HEK293T (cell line): ENCODE measurements at regions not wholly inside any gene's neighbourhood (a gene's known extent, or its start where the extent isn't known, plus 50 kb on each side); places are given as distances from the start of the nearest gene placed in this dataset.

ENCODE experiments used
- CTCF ChIA-PET: fragments of 350-600 bp; formaldehyde crosslinking; extraction: SDS; loops from one replicate; lab custom pipeline; 2021; ENCODE audit warnings: antibody characterized with exemption, inconsistent platforms; lab: Yijun Ruan, JAX
- POLR2A ChIA-PET: fragments of 350-600 bp; formaldehyde crosslinking; extraction: SDS; loops from one replicate; lab custom pipeline; 2020; ENCODE audit warnings: antibody characterized with exemption, inconsistent platforms; lab: Yijun Ruan, JAX
- DNase-seq: peaks from one replicate; pipeline ENCODE4 v3.0.0; 2012; ENCODE audit warnings: mixed read lengths; ENCODE audit errors: extremely low spot score
- ARNT ChIP-seq: fragments of 450-650 bp; IDR thresholded peaks from 2 replicates; pipeline ENCODE4 v1.6.1; 2017; ENCODE audit warnings: mild to moderate bottlenecking
- BHLHE40 ChIP-seq: fragments of 450-650 bp; IDR thresholded peaks from 2 replicates; pipeline ENCODE4 v1.6.1; 2016; ENCODE audit warnings: mild to moderate bottlenecking, moderate library complexity, borderline replicate concordance
- CTBP1 ChIP-seq: fragments of 450-650 bp; IDR thresholded peaks from 2 replicates; pipeline ENCODE4 v1.6.1; 2016; ENCODE audit warnings: borderline replicate concordance
- ELF4 ChIP-seq: fragments of 450-650 bp; IDR thresholded peaks from 2 replicates; pipeline ENCODE4 v1.6.1; 2017; ENCODE audit warnings: antibody characterized with exemption
- FOXA1 ChIP-seq: fragments of 450-650 bp; IDR thresholded peaks from 2 replicates; pipeline ENCODE4 v1.6.1; 2016; ENCODE audit warnings: mild to moderate bottlenecking
- FOXK2 ChIP-seq: fragments of 450-650 bp; IDR thresholded peaks from 2 replicates; pipeline ENCODE4 v1.6.1; 2016; ENCODE audit warnings: mild to moderate bottlenecking
- FOXM1 ChIP-seq: fragments of 450-650 bp; IDR thresholded peaks from 2 replicates; pipeline ENCODE4 v1.6.1; 2017; ENCODE audit warnings: mild to moderate bottlenecking, borderline replicate concordance
- HDGF ChIP-seq: fragments of 450-650 bp; IDR thresholded peaks from 2 replicates; pipeline ENCODE4 v1.6.1; 2017; ENCODE audit warnings: antibody characterized with exemption, borderline replicate concordance
- L3MBTL2 ChIP-seq: fragments of 450-650 bp; conservative IDR thresholded peaks from 2 replicates; pipeline ENCODE4 v1.6.1; 2016; ENCODE audit warnings: mild to moderate bottlenecking
- LEF1 ChIP-seq: fragments of 450-650 bp; IDR thresholded peaks from 2 replicates; pipeline ENCODE4 v1.6.1; 2017; ENCODE audit warnings: mild to moderate bottlenecking, borderline replicate concordance
- NFRKB ChIP-seq: fragments of 450-650 bp; IDR thresholded peaks from 2 replicates; pipeline ENCODE4 v1.6.1; 2016; ENCODE audit warnings: mild to moderate bottlenecking, moderate library complexity
- SP1 ChIP-seq: fragments of 450-650 bp; IDR thresholded peaks from 2 replicates; pipeline ENCODE4 v1.6.1; 2017
- SUZ12 ChIP-seq: fragments of 450-650 bp; IDR thresholded peaks from 2 replicates; pipeline ENCODE4 v1.6.1; 2016; ENCODE audit warnings: mild to moderate bottlenecking
- TARDBP ChIP-seq: fragments of 450-650 bp; IDR thresholded peaks from 2 replicates; pipeline ENCODE4 v1.6.1; 2016
- ZNF384 ChIP-seq: fragments of 450-650 bp; IDR thresholded peaks from 2 replicates; pipeline ENCODE4 v1.6.1; 2016
- TF ChIP-seq, protein P1 (sequence below): fragments of 450-650 bp; IDR thresholded peaks from 2 replicates; pipeline ENCODE4 v1.6.1; 2016

DNA sequence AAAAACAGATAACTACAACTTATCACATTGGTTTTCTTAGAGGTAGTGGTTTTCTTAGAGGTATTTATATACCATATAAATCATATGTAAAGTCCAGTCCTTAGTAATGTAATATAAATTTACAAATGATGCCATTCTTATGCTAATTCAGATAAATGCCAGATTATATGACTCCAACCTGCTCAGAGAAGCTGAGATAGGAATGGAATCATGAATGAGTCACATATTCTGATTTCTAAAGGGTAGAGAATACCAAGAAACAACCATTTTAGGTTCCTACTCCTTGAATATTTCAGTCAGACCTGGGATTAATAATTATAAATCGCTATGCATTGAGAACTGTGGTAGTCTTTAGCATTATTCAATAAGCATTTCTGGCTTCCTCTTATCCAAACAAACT lies 760.1 kb upstream of the NEGR1 start:
- TF ChIP-seq FOXK2 (no peak), BHLHE40 (no peak), SP1 (no peak), L3MBTL2 (no peak), CTBP1 (no peak), LEF1 (no peak), HDGF (no peak)
- TF ChIP-seq, protein P1, sequence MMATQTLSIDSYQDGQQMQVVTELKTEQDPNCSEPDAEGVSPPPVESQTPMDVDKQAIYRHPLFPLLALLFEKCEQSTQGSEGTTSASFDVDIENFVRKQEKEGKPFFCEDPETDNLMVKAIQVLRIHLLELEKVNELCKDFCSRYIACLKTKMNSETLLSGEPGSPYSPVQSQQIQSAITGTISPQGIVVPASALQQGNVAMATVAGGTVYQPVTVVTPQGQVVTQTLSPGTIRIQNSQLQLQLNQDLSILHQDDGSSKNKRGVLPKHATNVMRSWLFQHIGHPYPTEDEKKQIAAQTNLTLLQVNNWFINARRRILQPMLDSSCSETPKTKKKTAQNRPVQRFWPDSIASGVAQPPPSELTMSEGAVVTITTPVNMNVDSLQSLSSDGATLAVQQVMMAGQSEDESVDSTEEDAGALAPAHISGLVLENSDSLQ = no peak
- no peak for DNase-seq
- CTCF ChIA-PET = no interaction called here
- POLR2A ChIA-PET = no interaction called here

DNA sequence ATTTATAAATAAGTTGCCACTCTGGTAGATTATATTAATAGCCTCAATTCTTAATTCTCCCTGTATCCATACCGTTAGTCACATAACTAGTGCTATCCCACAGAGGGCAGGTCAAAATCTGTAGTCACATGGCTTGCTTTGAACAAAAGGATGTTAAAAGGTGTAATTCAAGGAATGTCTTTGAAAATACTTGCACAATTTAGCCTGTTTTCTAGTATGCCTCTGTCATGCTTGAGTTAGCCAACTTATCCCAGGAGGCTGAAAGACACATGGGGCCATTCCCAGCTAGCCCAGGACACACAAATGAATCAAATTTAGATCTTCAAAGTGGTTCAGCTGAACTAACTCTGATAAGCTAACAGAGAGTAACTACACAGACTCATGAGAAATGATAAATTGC lies 758.5 kb upstream of the NEGR1 start:
- ChIA-PET POLR2A (no interaction called here), CTCF (no interaction called here)
- no peak for TF ChIP-seq L3MBTL2
- TF ChIP-seq BHLHE40 = no peak
- TF ChIP-seq HDGF = no peak
- no peak for TF ChIP-seq SUZ12
- TF ChIP-seq TARDBP = no peak
- no peak for TF ChIP-seq LEF1
- TF ChIP-seq FOXK2 = no peak
- TF ChIP-seq CTBP1 = no peak
- no peak for TF ChIP-seq ZNF384
- TF ChIP-seq FOXM1 = no peak
- TF ChIP-seq ELF4 = no peak
- TF ChIP-seq, protein P1 = no peak
- no peak for DNase-seq

DNA sequence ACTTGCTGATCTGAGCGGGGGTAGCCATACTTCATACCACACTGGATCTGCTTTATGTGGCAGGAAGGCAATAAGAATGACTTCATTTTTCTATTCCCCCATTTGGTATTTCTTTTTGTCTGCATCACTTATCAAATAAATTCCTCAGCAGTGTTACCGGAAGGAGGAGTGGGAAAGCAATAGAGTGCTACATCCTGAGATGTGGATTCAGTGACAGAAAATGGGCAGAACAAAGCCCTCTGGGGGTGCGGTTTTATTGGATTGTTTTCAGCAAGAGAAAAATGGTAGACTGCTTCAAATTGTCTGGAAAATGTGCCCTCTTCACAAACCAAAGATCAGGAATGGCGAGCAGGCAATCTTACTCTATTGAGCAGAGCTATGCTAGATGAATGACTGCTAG lies 751.9 kb upstream of the NEGR1 start:
- CTCF ChIA-PET = no interaction called here
- POLR2A ChIA-PET = no interaction called here
- no peak for TF ChIP-seq TARDBP
- TF ChIP-seq ELF4 = no peak
- TF ChIP-seq CTBP1 = no peak
- no peak for TF ChIP-seq SUZ12
- TF ChIP-seq ZNF384 = no peak
- TF ChIP-seq, protein P1 = no peak
- no peak for TF ChIP-seq BHLHE40
- TF ChIP-seq FOXM1 = no peak
- no peak for TF ChIP-seq HDGF
- TF ChIP-seq LEF1 = no peak
- TF ChIP-seq FOXA1 = no peak
- TF ChIP-seq FOXK2 = no peak
- DNase-seq = no peak

DNA sequence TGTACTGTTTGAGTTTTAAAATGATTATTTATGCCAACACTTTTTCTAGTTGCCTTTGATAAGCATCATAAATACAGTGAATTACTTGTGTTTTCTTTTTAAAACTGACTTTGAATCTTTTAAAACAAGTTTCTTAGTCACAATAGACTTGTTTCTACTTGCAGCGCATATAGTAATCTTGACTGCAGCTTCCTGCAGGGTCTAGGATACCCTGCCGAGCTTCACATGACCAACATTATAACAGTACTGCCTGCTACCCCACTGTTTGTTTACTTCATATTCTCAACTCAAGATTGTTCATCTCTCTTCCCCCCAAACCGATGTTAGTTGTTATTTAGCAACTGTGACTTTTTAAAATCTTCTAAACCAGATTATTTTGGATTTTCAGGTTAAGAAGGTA lies 751.3 kb upstream of the NEGR1 start:
- POLR2A ChIA-PET = no interaction called here
- TF ChIP-seq FOXA1 = no peak
- TF ChIP-seq BHLHE40 = no peak
- no peak for TF ChIP-seq FOXK2
- TF ChIP-seq ZNF384 = no peak
- TF ChIP-seq ELF4 = no peak

DNA sequence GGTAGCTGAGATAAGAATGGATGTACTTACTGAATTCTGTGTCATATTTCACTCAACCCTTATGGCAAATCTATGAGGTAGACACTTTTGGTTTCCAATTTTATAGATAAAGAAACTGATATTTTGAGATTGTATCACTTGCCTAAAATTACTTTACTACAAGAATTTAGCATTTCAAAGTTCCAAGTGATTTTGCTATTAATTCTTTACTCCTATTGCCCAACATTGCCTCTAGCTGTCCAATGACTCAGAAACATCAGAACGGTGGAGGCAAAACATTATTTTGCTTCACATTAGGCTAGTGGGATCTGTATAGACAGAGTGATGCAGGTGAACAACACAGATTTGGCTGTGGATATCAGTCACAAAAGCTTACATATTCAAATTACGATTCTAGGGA lies 747.2 kb upstream of the NEGR1 start:
- DNase-seq = no peak
- ChIA-PET POLR2A (no interaction called here), CTCF (no interaction called here)
- TF ChIP-seq, protein P1 = no peak
- no peak for TF ChIP-seq ZNF384
- TF ChIP-seq BHLHE40 = no peak
- no peak for TF ChIP-seq SUZ12
- no peak for TF ChIP-seq ARNT
- no peak for TF ChIP-seq LEF1
- TF ChIP-seq SP1 = no peak
- TF ChIP-seq FOXM1 = no peak
- no peak for TF ChIP-seq FOXA1
- TF ChIP-seq ELF4 = no peak
- TF ChIP-seq CTBP1 = no peak
- TF ChIP-seq L3MBTL2 = no peak
- TF ChIP-seq HDGF = no peak

More for the DNA sequence above, 751.3 kb upstream of the NEGR1 start:
- DNase-seq = no peak
- CTCF ChIA-PET = no interaction called here

DNA sequence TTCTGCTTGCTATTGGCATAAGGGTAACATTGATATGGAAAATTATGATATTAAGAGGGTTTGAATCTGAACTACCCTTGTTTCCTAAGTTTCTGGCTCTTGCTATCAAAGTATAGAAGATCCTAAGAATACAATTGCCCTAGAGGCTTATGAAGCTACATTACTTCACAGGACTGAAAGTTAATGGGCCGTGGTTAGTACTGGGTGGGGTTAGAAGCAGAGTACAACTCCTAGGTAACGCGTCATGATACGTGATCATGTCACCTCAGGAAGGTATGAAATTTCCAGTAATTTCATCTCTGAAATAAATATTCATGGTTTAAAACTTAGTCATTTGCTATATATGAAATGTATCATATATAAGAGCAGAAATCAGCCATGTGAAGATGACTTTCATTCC lies 743.8 kb upstream of the NEGR1 start:
- POLR2A ChIA-PET = no interaction called here
- CTCF ChIA-PET = no interaction called here
- no peak for DNase-seq
- TF ChIP-seq TARDBP (no peak), FOXM1 (no peak), ELF4 (no peak), NFRKB (no peak), ARNT (no peak), FOXK2 (no peak), CTBP1 (no peak), L3MBTL2 (no peak), HDGF (no peak), SP1 (no peak), LEF1 (no peak), FOXA1 (no peak), SUZ12 (no peak), ZNF384 (no peak)
